SK-N-SH treated with all-trans-retinoic acid at 6 μM for 48 hours (cell line): ENCODE measurements at regions not wholly inside any gene's neighbourhood (a gene's known extent, or its start where the extent isn't known, plus 50 kb on each side); places are given as distances from the start of the nearest gene placed in this dataset.

Experiments
- ARNTL ChIP-seq: fragments of 450-650 bp; formaldehyde crosslinking; IDR thresholded peaks from 2 replicates; pipeline ENCODE4 v1.5.0; 2020; ENCODE audit warnings: low read depth, mild to moderate bottlenecking, moderate library complexity, borderline replicate concordance
- CSDC2 ChIP-seq: fragments of 250-450 bp; sonication (Bioruptor Pico); IDR thresholded peaks from 2 replicates; pipeline ENCODE4 v1.5.0; 2020; ENCODE audit warnings: mild to moderate bottlenecking, moderate library complexity
- ISL1 ChIP-seq: fragments of 250-450 bp; sonication (Bioruptor Pico); IDR thresholded peaks from 2 replicates; pipeline ENCODE4 v2.1.2; 2022; ENCODE audit warnings: mild to moderate bottlenecking, moderate library complexity
- OSR1 ChIP-seq: fragments of 250-450 bp; sonication (Bioruptor Pico); IDR thresholded peaks from 2 replicates; pipeline ENCODE4 v1.8.0; 2022; ENCODE audit warnings: moderate library complexity, mild to moderate bottlenecking, inconsistent platforms
- PATZ1 ChIP-seq: fragments of 250-450 bp; sonication (Bioruptor Pico); IDR thresholded peaks from 2 replicates; pipeline ENCODE4 v1.8.0; 2020; ENCODE audit warnings: mild to moderate bottlenecking, moderate library complexity, borderline replicate concordance
- POU6F1 ChIP-seq: fragments of 250-450 bp; sonication (Bioruptor Pico); IDR thresholded peaks from 2 replicates; pipeline ENCODE4 v1.8.0; 2021; ENCODE audit warnings: low read depth, mild to moderate bottlenecking, moderate library complexity, borderline replicate concordance
- TCF4 ChIP-seq: fragments of 250-450 bp; sonication (Bioruptor Pico); IDR thresholded peaks from 2 replicates; pipeline ENCODE4 v1.8.0; 2021; ENCODE audit warnings: mild to moderate bottlenecking, moderate library complexity, borderline replicate concordance
- TOX ChIP-seq: fragments of 250-450 bp; sonication (Bioruptor Pico); IDR thresholded peaks from 2 replicates; pipeline ENCODE4 v1.8.0; 2021; ENCODE audit warnings: mild to moderate bottlenecking, moderate library complexity, borderline replicate concordance
- ZC3H10 ChIP-seq: fragments of 250-450 bp; sonication (Bioruptor Pico); IDR thresholded peaks from 2 replicates; pipeline ENCODE4 v1.5.1; 2021; ENCODE audit warnings: mild to moderate bottlenecking, moderate library complexity
- ZFP3 ChIP-seq: fragments of 250-450 bp; sonication (Bioruptor Pico); IDR thresholded peaks from 2 replicates; pipeline ENCODE4 v1.5.0; 2020; ENCODE audit warnings: mild to moderate bottlenecking, moderate library complexity
- ZNF565 ChIP-seq: fragments of 450-650 bp; formaldehyde crosslinking; conservative IDR thresholded peaks from 2 replicates; pipeline ENCODE4 v1.5.0; 2020; ENCODE audit warnings: low read depth, mild to moderate bottlenecking, moderate library complexity
- ZNF8 ChIP-seq: fragments of 450-650 bp; formaldehyde crosslinking; IDR thresholded peaks from 2 replicates; pipeline ENCODE4 v1.5.0; 2020; ENCODE audit warnings: mild to moderate bottlenecking, moderate library complexity

GRCh38 chr3:28745916-28746617 is 397.4 kb upstream of the AZI2 start:
- no peak for TF ChIP-seq OSR1
- peak; percentile 57; the same call in 1 of the 2 replicates for TF ChIP-seq TCF4
- no peak for TF ChIP-seq CSDC2 (CRISPR knock-in tag)
- no peak for TF ChIP-seq TOX
- TF ChIP-seq ARNTL = no peak
- no peak for TF ChIP-seq ZNF8 (CRISPR knock-in tag)
- no peak for TF ChIP-seq POU6F1 (CRISPR knock-in tag)
- TF ChIP-seq ISL1 = peak; percentile 33; the same call in 1 of the 2 replicates
- no peak for TF ChIP-seq ZFP3 (CRISPR knock-in tag)
- no peak for TF ChIP-seq ZC3H10 (CRISPR knock-in tag)
- no peak for TF ChIP-seq ZNF565 (CRISPR knock-in tag)
- TF ChIP-seq PATZ1 (CRISPR knock-in tag) = no peak
